ENCODE measurements at regions not wholly inside any gene's neighbourhood (a gene's known extent, or its start where the extent isn't known, plus 50 kb on each side); places are given as distances from the start of the nearest gene placed in this dataset.

- TF ChIP-seq EZH2phosphoT487 (IDR thresholded peaks at IDR 0.05; ENCODE audit: low read depth) (no peak), CTCF (IDR thresholded peaks at IDR 0.05; ENCODE audit: low read depth, low read length) (no peak)
Measured at GRCh38 chr13:78198419-78198818, 279.8 kb upstream of the EDNRB start.
